Limb (tissue), 2 donors: ENCODE measurements at regions not wholly inside any gene's neighbourhood (a gene's known extent, or its start where the extent isn't known, plus 50 kb on each side); places are given as distances from the start of the nearest gene placed in this dataset.
"Not testable (repeated sequence)": the region's sequence is repeated elsewhere in the genome, so short reads cannot be mapped to it uniquely, and the experiment has no call there.

Experiments
- DNase-seq, 2 donors: peaks; one replicate each; pipeline ENCODE4 v3.0.0-alpha.2; 2016; ENCODE audit errors: extremely low spot score in 2 of 2

DNA sequence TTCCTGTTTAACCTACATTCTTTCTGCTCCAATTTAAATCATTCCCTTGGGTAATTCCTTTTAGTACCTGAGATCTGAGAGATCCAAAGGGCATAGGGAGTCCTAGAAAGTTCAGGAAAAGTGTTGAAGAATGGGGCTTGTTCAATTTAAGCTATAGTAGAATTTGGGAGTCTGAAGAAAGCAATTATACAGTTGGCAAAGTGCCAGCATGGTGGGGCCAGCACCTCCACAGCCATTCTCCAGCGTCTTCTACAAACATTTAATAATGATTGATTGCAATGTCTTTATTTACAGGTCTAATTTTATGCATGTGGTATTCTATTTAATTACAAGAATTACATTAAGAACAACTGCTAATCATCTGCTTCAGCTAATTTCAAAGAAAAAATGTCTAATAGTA, 957.7 kb upstream of the GYPC start:
- no peak for DNase-seq

DNA sequence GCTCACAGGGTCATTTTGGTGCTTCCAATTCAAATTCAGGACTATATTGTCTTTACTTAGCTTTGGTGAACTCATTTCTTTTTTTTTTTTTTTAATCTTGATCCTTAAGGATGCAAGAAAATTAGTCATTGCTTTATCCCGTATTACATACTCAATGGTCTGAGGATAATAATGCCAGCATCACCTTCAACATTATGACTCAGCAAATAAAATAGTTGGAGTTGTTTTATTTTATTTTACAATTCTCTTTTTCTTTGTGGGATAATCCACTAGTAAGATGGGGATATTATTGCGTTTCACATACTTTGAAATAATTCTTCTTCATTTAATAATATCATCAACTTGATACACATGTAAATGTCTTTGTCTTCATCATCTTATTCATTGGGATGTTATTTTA, 954.9 kb upstream of the GYPC start:
- DNase-seq, result no peak

GRCh38 chr2:125707611-125708010, 948.3 kb upstream of the GYPC start:
- DNase-seq, result no peak

DNA sequence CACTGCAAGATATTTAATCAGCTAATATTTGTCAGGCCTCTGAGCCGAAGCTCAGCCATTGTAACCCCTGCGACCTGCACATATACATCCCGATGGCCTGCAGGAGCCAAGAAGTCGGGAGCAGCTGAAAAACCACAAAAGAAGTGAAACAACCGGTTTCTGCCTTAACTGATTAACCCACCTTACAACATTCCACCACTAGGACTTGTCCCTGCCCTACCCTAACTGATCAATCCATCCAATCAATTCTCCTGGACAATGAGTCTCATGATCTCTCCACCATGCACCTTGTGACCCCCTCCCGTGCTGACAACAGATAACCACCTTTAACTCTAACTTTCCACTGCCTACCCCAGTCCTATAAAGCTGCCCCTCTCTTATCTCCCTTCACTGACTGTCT, 945.4 kb upstream of the GYPC start:
- DNase-seq, result no peak

- no peak for DNase-seq
Observed at GRCh38 chr2:125711075-125711474, 944.9 kb upstream of the GYPC start.

GRCh38 chr2:125713533-125713932, 942.4 kb upstream of the GYPC start:
- no peak for DNase-seq

- DNase-seq, result no peak
Observed at GRCh38 chr2:125721072-125721721, 934.8 kb upstream of the GYPC start.

- DNase-seq, result no peak
Observed at GRCh38 chr2:125730921-125731320, 925.0 kb upstream of the GYPC start.

GRCh38 chr2:125736306-125736705, 919.7 kb upstream of the GYPC start:
- DNase-seq, result no peak

GRCh38 chr2:125745514-125745913, 910.4 kb upstream of the GYPC start:
- DNase-seq, result peak; percentile 45 to 46

DNA sequence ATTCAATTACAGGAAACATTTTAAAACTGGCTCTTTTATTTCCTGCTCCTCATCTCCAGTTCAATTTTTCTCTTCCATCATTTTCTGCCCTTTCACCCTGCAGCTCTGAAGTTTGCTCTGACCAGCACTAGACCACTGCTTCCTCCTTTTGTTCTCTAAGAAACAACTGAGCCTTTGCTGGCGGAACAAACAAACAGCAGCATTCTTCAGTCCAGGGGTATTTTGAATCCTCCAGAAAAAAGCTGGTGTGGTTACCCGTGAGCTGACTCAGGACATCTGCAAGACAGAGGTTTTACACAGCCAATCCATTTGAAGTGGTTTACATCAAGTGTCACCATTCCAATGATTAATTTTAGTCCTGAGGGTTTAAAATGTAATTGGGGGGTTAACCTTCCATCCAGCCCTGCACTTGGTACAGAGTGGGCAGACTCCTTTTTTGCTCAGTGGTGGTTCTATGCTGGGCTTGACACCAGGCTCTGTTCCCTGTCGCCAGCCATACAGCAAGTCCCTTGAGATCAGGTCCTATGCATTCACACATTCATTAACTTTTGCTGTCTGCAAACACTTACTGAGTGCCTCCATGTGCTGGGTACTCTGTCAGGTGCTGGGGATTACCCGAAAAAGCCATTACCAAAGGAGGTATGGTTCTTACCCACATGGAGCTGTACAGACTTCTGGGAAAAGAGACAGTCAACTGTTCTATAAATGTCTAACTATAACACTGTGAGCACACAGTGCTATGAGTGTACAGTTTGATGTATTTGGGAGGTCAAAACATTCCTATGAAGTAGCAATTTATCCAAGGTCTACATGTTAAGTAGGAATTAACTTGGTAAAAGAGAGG, 909.4 kb upstream of the GYPC start:
- no peak for DNase-seq

GRCh38 chr2:125747165-125747425, 908.9 kb upstream of the GYPC start:
- DNase-seq, result no peak

GRCh38 chr2:125756431-125756830, 899.5 kb upstream of the GYPC start:
- no peak for DNase-seq

DNA sequence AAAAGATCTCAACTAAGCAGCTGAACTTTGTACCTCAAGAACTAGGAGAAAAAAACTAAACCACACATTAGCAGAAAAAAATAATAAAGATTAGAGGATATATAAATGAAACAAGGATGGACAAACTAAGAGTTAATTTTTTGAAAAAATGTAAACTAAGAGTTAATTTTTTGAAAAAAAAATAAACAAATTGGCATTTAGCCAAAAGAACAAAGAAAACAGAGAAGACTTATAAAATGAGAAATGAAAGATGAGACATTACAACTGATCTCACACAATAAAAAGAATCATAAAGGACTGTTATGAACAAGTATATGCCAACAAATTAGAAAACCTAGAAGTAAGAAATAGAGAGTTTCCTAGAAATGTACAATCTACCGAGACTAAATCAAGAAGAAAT, 859.2 kb upstream of the GYPC start:
- DNase-seq, result no peak

- DNase-seq, result no peak
Observed at GRCh38 chr2:125797192-125797591, 858.8 kb upstream of the GYPC start.

- no peak for DNase-seq
Observed at GRCh38 chr2:125822746-125823145, 833.2 kb upstream of the GYPC start.

DNA sequence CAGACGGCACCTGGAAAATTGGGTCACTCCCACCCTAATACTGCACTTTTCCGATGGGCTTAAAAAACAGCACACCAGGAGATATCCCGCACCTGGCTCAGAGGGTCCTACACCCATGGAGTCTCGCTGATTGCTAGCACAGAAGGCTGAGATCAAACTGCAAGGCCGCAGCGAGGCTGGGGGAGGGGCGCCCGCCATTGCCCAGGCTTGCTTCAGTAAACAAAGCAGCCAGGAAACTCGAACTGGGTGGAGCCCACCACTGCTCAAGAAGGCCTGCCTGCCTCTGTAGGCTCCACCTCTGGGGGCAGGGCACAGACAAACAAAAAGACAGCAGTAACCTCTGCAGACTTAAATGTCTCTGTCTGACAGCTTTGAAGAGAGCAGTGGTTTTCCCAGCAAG, 830.2 kb upstream of the GYPC start:
- not testable (repeated sequence) for DNase-seq

GRCh38 chr2:125837128-125837527, 818.8 kb upstream of the GYPC start:
- no peak for DNase-seq

- no peak for DNase-seq
Observed at GRCh38 chr2:125837611-125838010, 818.3 kb upstream of the GYPC start.

DNA sequence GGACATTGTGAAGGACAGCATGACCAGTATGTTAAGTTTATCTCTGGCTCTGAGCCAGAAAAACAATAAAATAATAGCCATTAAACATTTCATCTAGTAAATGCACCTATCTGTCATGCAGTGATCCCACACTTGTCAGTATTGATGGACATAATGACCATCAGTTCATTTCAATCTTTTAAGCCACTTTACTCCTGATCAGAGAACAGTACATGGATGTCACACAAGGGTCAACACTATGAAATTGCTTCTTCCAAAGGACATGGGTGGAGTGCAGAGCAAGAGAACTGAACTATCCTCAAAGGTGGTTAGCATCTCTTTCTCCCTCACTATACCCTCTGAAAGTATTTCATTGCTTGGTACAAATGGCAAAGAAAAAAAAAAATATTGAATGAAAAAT, 816.0 kb upstream of the GYPC start:
- no peak for DNase-seq

GRCh38 chr2:125842041-125842440, 813.9 kb upstream of the GYPC start:
- DNase-seq, result no peak

DNA sequence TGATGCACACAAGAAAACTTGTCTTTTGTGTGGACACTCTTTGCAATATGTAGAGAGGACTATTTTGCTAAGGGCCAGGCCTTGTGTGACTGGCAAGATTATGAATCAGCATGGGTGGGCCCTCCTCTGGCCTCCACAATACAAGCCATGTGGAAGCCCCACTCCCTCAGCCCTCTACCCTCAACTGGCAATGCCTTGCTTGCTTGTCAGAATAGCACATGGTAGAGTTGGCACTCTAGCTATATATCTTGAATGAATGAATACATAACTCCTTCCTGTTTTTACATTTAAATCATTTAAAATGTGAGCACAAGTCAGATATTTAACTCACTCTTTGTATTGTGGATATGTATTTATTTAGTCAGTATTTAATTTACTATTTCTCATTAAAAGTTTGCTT, 805.4 kb upstream of the GYPC start:
- no peak for DNase-seq

DNA sequence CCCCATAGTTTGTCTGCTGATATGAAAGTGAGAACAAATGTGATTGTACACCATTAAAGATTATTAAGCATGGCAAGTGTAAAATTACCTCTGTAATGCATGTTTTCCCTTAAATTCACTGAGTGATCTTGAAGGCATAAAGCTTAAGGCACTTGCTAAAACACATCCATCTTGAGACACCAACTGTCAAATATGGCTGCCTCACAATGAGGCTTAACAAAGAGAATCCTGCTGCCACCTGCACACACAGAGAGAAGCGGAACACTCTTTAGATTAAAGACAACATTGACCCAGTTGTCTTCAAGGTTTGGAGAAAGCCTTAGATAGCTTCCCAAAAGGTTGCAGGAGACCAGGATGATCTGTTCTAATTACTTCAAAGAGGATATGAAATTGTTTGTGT, 803.6 kb upstream of the GYPC start:
- DNase-seq, result no peak
